NCI-H2196 treated with DMSO at 0.1 percent for 48 hours (cell line): ENCODE measurements at regions not wholly inside any gene's neighbourhood (a gene's known extent, or its start where the extent isn't known, plus 50 kb on each side); places are given as distances from the start of the nearest gene placed in this dataset.

Source experiments
- DNase-seq: peaks from one replicate; lab custom pipeline; 2025; ENCODE audit not compliant: unreplicated experiment; lab: John Stamatoyannopoulos, UW

- DNase-seq: no peak
Measured at GRCh38 chr5:62729675-62730074, 151.1 kb downstream of the LRRC70 start.

DNA sequence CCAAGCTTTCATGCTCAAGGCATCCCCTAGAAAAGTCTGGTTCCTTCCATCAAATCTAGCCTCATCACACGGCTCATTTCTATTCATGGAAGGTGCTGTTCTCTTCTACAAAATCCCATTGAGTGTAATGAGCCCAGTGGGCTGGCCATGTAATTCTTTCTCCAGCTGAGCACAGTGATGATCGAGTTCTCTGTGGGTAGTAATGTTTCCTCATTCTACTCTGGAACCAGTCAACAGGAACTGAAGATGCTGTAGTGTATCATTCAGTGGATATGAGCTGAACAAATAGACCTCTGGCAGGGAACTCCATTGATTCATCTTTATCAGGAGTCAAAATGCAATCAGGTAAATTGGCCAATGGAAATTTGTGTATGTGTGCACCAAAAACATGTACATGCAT lies 149.2 kb downstream of the LRRC70 start:
- no peak for DNase-seq

DNA sequence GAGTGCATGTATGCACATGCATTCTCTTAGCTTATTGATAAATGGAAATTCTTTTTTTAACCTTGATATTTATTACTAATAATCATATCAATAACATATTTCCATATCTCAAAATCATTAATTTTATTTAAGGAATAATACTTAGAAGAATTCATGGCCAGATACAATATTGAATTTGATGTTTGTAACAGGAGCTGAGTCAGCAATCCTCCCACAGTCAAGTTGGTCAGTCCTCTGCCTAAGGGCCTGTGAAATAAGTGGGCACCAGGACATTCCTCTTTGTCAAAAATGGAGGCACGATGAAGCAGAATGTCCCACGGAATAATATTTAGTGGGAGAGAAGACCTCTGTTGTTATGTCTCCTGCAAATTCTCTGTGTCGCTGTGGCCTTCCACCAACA lies 148.6 kb downstream of the LRRC70 start:
- DNase-seq: no peak

- no peak for DNase-seq
Measured at GRCh38 chr5:62722360-62722759, 143.7 kb downstream of the LRRC70 start.

GRCh38 chr5:62720031-62720441 lies 141.4 kb downstream of the LRRC70 start:
- DNase-seq: no peak

DNA sequence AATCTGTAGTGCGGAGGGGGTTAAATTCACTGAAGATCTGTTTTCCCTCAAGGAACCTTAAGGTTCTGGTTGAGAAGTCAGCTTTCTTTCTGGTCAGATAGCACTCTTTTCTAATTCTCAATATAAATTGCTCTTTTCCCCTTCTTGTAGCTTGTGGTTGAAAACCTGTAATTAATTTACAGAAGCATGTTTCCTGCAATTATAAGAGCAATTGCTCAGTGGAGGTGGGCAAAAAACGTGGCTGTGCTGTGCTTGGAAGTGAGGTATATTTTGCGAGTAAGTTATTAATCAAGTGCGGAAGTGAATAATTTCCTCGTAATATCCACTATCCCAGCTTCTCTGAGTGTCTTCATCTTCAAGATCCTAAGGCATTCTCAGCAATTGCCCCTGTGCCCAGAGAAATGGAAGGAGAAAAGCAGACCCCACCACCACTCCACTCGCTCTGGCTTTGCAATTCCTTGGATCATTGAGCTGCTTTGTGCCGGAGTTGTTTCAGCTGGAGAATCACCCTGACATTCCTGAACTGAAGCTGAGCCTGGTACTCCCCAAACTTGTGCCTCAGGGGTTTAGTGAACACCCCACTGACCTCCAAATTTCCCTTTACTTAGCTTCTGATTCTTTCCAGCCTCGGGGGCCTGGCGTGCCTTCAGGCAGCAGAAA lies 140.6 kb downstream of the LRRC70 start:
- DNase-seq: no peak

- DNase-seq: no peak
Measured at GRCh38 chr5:62718324-62718723, 139.7 kb downstream of the LRRC70 start.

GRCh38 chr5:62717301-62717933 lies 138.8 kb downstream of the LRRC70 start:
- DNase-seq: no peak

- no peak for DNase-seq
Measured at GRCh38 chr5:62714296-62714695, 135.7 kb downstream of the LRRC70 start.

DNA sequence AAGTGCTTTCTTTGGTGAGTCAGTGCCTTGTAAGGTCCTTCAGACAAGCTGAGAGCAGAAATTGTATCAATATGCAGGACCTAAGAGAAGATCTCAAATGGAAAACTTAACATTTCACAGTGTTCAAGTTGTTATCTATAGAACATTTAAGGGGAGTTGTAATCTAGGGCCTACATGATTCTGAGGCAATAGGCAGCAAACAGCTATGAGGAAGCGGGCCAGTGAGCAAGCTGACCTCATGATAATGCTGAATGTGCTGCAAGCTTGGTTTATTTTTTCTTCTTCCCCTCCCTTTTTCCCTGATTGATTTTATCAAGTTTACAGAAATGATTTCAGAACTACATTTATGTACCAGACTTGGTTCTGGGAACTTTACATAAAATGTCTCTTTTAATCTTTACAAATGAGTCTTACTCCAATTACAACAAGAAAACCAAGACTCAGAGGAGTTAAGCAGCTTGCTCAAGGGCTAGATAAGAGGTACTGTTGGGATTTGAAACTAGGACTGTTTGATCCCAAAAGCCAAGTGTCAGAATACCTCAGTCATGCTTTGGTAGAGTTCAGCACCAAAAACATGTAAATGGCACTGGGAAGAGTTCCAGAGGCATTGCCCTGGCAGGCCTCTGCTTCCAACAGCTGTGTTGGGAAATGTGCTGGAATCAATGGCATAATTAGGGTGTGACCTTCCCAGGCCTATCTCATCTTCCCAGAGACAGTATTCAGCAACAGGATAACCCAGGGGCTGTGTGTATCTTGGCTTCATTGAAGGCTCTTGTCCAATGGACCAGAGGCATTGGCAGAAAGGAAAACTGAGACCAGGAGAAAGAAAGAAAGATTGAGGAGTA lies 130.1 kb downstream of the LRRC70 start:
- DNase-seq: no peak

DNA sequence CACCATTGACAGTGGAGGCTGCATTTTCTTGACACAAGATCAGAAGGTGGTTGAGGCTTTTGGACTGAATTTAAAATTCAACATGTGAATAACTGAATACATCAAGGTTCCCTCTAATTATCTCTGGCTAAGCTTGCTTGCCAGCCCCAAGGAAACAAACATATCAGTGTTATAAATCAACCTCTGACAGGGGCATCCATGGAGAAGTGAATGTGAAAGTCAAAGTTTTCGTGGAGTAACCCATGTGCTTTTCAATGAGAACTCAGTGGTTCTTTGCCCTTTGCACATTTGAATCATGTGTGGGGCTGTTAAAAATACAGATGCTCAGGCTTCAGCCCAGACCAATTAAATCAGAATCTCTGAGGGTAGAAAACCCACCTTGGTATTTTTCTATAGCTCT lies 128.9 kb downstream of the LRRC70 start:
- no peak for DNase-seq

- no peak for DNase-seq
Measured at GRCh38 chr5:62707131-62707530, 128.5 kb downstream of the LRRC70 start.

DNA sequence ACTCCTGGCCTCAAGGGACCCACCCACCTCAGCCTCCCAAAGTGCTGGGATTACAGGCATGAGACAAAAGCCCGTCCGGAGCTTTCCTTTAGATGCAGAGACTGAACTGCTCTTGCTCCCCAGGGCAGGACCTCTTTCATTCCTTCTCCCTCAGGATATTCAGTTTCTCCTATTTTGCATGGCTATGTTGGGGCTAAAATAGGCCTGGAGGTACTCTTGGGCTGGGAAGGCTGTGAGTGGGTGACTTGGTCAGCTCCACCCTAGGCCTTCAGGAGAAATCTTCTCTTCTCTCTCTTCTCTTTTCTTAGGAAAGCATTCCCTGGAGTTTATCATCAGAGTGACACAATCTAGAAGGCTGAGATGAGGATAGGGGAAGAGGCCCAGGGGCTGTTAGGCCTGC lies 126.4 kb downstream of the LRRC70 start:
- no peak for DNase-seq

DNA sequence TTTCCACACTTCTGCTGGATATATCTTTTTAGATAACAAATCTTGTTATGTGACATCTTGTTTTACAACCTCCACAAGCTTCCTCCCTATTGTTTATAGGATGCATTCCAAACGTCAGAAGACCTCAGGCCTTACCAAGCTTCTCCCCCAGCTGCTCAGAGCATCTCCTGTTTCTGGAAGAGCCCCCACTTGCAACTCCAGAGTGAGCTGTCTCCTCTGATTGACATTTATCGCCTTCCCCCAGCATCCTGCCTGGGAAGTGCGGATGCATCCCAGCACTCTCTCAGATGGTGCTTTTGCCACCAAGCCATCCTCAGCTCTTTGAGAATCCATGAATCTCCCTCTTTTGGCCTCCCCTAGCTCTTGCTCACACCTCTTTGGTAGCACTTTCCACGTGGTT lies 123.5 kb downstream of the LRRC70 start:
- DNase-seq: no peak

- no peak for DNase-seq
Measured at GRCh38 chr5:62701036-62701435, 122.4 kb downstream of the LRRC70 start.

DNA sequence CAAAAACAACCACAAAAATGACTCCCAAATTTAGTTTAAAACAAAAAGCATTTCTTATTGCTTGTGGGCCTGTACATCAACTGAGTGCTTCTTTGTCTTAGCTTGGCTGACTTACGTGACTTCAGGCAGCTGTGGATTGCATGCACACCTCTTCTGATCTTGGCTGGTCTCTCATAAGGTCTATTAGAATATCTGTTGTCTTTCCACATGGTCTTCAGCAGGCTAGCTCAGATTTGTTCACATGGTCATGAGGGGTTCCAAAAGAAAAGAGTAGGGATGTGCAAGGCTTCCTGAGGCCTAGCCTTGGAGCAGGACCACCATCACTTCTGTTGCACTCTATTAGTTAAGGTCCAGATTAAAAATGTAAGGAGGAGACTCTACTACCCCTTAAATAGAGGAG lies 120.1 kb downstream of the LRRC70 start:
- DNase-seq: no peak

GRCh38 chr5:62695274-62695673 lies 116.7 kb downstream of the LRRC70 start:
- DNase-seq: no peak

- DNase-seq: no peak
Measured at GRCh38 chr5:62692946-62693713, 114.5 kb downstream of the LRRC70 start.

DNA sequence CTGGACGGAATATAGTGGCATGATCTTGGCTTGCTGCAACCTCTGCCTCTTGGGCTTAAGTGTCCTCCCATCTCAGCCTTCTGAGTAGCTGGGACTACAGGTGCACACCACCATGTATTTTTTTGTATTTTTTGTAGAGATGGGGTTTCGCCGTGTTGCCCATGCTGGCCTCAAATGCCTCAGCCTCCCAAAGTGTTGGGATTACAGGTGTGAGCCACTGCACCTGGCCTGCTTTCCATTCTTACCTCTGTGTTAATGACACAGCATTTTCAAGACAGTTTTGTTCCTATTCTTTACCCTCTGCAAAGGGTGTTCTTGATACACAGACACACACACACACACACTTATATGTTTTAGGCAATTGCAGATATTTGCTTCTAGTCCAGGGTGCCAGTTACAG lies 113.3 kb downstream of the LRRC70 start:
- DNase-seq: no peak

GRCh38 chr5:62690421-62690820 lies 111.8 kb downstream of the LRRC70 start:
- no peak for DNase-seq

DNA sequence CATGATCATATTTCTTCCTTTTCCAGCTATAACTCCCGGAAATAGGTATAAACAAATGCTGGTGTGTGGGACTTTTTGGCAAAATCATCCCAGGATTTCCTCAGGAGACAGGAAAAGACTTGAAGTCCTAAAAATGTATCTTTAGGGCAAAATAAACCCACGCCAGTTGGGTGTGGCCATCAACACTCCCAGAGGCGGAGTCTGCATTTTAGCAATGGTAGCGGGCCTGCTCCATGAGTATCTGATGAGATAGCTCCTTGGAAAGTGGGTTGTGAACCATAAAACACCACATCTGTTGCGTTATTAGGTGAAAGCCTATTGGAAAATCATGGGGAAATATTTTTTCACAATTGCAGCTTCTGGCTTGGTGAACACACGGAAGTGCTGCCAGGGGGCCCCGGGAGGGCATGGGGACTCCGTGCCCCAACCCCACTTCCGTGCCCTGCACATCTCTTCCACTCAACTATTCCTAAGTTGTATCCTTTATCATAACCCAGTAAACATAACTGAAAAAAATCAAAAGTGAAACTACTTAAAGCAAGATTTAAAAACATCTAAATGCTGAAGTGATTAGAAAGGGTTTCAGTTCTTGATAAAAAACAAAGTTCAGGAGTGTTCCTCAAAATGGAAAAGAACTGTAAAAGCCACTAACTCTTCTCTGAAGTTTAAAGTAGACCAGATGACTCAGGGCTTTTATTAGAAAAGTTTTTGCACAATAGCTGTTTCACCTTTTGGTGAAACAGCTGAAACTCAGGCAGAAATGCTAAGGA lies 111.2 kb downstream of the LRRC70 start:
- no peak for DNase-seq
